Duodenal mucosa (tissue), 2 donors: ENCODE measurements at regions not wholly inside any gene's neighbourhood (a gene's known extent, or its start where the extent isn't known, plus 50 kb on each side); places are given as distances from the start of the nearest gene placed in this dataset.

Experiments used
- H3K27ac ChIP-seq: one replicate; pipeline ENCODE4 v1.7.0; 2013; ENCODE audit warnings: low read depth, low read length
- H3K27me3 ChIP-seq, 2 donors: one replicate each; pipeline ENCODE4 v1.7.0; 2013; ENCODE audit warnings: low read length in 2 of 2, control low read depth in 1 of 2; ENCODE audit not compliant: insufficient read depth in 2 of 2, control insufficient read depth in 1 of 2
- H3K36me3 ChIP-seq, 2 donors: one replicate each; pipeline ENCODE4 v1.7.0; 2013; ENCODE audit warnings: low read length in 2 of 2, control low read depth in 1 of 2; ENCODE audit not compliant: insufficient read depth in 2 of 2, control insufficient read depth in 1 of 2
- H3K4me1 ChIP-seq, 2 donors: one replicate each; pipeline ENCODE4 v1.7.0; 2013; ENCODE audit warnings: low read length in 2 of 2, control low read depth in 1 of 2; ENCODE audit not compliant: insufficient read depth in 2 of 2, control insufficient read depth in 1 of 2
- H3K4me3 ChIP-seq, 2 donors: one replicate each; pipeline ENCODE4 v1.7.0; 2013; ENCODE audit warnings: low read length in 2 of 2, low read depth in 1 of 2
- H3K9ac ChIP-seq, 2 donors: one replicate each; pipeline ENCODE4 v1.7.0; 2013; ENCODE audit warnings: low read length in 2 of 2, low read depth in 1 of 2
- H3K9me3 ChIP-seq, 2 donors: one replicate each; pipeline ENCODE4 v1.7.0; 2013; ENCODE audit warnings: low read length in 2 of 2, control low read depth in 1 of 2; ENCODE audit not compliant: control insufficient read depth in 1 of 2

DNA sequence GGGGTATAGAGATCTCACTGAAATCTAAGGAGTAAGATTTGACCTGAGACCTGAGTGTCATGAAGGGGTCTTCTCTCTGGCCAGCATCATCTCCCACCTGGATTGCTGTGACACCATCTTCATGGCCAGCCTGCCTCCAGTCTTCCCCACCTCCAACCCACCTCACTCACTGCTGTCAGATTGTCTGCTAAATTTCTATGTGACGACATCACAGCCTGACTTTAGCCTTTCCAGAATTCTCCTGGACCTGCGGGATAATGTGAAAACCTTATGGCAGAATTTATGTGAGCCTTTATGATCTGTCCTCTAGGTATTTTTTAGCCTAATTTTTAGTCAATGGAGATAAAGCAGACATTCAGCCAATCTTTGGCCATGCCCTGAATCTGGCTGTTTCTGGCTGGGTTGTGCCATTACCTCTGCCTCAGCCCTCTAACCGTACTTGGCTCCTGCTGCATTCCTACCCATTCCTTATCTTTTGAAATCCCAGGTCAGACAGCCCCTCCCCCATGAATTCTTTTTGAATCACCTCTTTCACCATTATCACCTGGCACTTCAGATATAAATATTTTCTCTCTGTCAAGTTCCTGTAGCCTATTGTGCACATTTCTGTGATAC, 66.4 kb upstream of the MMADHC start:
- Histone ChIP-seq H3K36me3 (no peaks in the 10 kb centered on the region), H3K9me3 (peaks cover 4 to 20% of the 10 kb centered on the region in 2 donors), H3K4me3 (no peak overlapping the region), H3K9ac (no peak overlapping the region), H3K27ac (no peak overlapping the region), H3K27me3 (no peaks in the 10 kb centered on the region), H3K4me1 (no peaks in the 10 kb centered on the region)

DNA sequence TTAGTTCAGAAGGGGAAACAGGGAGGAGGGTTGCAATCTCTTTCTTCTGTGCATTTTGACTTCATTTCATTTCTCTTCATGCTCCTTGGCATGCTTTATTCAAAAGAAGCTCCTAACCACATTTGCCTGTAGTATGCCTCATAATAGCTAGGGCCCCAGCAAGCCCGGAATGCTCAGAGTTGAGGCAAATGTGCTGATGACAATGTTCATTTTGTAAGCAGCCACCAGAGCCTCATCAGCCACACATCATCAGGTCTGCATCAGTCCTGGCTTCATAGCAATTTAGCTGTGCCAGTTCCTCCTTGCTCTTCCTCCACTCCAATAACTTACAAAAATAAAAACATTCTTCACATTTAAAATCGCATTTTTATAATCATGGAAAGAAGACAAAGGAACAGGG, 65.4 kb upstream of the MMADHC start:
- H3K9me3 ChIP-seq, result peaks cover 4 to 20% of the 10 kb centered on the region in 2 donors
- no peaks in the 10 kb centered on the region for H3K36me3 ChIP-seq
- H3K9ac ChIP-seq, result no peak overlapping the region
- no peaks in the 10 kb centered on the region for H3K27me3 ChIP-seq
- H3K4me3 ChIP-seq, result no peak overlapping the region
- no peaks in the 10 kb centered on the region for H3K4me1 ChIP-seq
- no peak overlapping the region for H3K27ac ChIP-seq

DNA sequence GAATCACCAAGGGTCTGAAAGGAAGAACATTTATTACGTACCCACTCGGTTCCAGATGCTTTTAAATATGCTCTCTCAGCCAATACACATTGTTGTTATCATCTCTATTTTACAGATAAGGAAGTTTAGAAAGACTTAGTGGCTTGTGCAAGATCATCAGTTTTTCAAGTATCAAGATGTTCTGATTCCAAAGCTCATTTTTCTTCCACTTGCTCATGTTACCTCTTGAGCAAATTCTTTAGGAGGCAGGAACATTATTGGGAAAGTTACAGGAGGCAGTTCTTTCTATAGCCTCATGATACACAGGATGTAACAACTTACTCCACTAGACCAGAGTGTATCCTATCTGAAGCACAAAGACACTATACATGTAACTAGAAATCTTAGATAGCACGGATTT, 65.0 kb upstream of the MMADHC start:
- Histone ChIP-seq H3K27ac (no peak overlapping the region), H3K9me3 (peaks cover 4 to 20% of the 10 kb centered on the region in 2 donors), H3K36me3 (no peaks in the 10 kb centered on the region), H3K4me1 (no peaks in the 10 kb centered on the region), H3K4me3 (no peak overlapping the region), H3K27me3 (no peaks in the 10 kb centered on the region), H3K9ac (no peak overlapping the region)

DNA sequence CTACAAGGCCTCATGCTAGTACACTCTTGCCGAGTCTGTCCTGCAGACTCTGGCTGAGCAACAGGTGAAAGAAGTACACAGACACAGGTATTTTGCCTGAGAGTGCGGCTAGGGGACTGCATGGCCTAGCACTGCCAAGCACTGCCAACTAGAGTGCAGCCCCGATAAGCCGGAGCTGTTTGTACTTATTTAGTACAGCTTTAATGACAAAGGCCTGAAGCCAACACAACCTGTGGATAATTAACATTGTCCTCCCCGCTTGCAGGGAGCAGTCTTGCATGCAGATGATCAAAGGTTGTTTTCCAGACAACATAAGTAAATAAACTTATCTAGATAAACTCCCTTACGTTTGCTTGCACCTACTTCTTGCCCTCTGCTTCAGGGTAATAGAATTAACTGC, 63.7 kb upstream of the MMADHC start:
- Histone ChIP-seq H3K4me1 (no peaks in the 10 kb centered on the region), H3K9ac (no peak overlapping the region), H3K27ac (no peak overlapping the region), H3K4me3 (no peak overlapping the region), H3K27me3 (no peaks in the 10 kb centered on the region), H3K36me3 (no peaks in the 10 kb centered on the region), H3K9me3 (peaks cover 4 to 20% of the 10 kb centered on the region in 2 donors)

DNA sequence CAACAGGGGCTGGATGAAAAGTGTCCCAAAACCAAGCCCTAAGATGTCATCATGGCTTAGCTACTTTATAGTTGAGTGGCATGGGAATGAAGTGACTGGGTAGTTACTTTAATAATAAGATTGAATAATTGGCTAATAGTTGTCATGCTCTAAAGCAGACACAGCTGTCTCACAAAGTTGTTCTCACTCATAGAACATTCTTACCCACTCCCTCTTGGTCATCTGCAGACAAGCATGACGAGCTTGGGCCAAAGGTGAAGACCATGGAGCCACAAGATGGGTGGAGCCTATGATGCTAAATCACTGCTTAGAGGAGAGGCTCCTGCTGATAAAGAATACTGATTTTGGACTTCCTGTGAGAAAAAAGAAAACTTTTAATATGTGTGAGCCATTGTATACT, 62.4 kb upstream of the MMADHC start:
- H3K36me3 ChIP-seq, result no peaks in the 10 kb centered on the region
- H3K4me1 ChIP-seq, result no peaks in the 10 kb centered on the region
- no peak overlapping the region for H3K4me3 ChIP-seq
- no peak overlapping the region for H3K27ac ChIP-seq
- no peak overlapping the region for H3K9ac ChIP-seq
- peaks cover 4 to 14% of the 10 kb centered on the region in 2 donors for H3K9me3 ChIP-seq
- no peaks in the 10 kb centered on the region for H3K27me3 ChIP-seq

DNA sequence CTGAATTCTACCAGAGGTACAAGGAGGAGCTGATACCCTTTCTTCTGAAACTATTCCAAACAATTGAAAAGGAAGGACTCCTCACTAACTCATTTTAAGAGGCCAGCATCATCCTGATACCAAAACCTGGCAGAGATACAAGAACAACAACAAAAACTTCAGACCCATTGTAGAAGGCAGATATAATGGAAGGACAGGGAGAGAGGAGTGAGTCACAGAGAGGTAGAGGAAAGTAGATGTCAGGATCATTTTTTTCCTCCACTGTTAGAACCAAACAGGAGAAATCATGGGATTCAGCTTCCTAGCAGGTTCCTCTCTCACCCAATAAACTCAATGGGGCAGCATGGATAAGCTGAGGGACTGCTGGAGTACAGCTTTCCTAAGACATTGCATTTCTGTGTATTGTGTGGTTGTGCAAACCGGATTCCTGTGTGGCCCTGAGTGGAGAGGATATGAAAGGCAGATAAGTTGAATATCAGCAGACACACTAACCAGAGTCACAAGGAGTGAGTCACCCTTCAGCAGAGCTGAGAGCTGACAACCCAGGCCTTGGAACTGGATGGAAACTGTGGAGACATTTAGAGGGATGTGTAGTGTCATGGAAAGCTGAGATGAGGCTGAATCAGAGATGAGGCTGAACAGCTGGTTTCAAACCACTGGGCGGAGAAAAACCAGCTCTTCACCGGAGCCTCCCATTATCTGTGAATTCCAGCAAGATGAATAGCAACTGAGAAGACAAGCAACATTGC, 60.9 kb upstream of the MMADHC start:
- H3K9ac ChIP-seq, result no peak overlapping the region
- no peaks in the 10 kb centered on the region for H3K36me3 ChIP-seq
- H3K4me1 ChIP-seq, result no peaks in the 10 kb centered on the region
- H3K4me3 ChIP-seq, result no peak overlapping the region
- no peak overlapping the region for H3K27ac ChIP-seq
- peaks cover 4 to 14% of the 10 kb centered on the region in 2 donors for H3K9me3 ChIP-seq
- H3K27me3 ChIP-seq, result no peaks in the 10 kb centered on the region

DNA sequence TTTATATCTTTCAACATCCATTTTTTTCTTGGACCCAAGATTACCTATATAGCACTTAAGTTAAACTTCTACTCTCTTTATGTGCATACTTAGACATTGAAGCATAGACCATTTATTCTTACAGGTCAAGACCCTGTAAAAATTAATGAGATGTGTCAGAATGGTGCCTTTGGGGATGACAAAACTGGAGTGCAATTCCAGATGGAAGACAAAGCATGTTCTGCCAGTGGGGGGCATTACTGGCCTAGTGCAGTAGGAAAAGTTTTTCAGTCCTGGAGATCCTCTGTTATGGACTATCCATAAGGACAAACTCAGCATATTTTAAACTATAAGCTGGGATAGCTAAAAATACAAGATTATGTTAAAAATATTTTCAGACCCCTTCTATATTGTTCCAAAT, 57.8 kb upstream of the MMADHC start:
- Histone ChIP-seq H3K27ac (no peak overlapping the region), H3K9ac (no peak overlapping the region), H3K36me3 (no peaks in the 10 kb centered on the region), H3K9me3 (peaks cover 0 to 8% of the 10 kb centered on the region in 2 donors), H3K4me1 (no peaks in the 10 kb centered on the region), H3K27me3 (no peaks in the 10 kb centered on the region), H3K4me3 (no peak overlapping the region)
